ENCODE measurements at regions not wholly inside any gene's neighbourhood (a gene's known extent, or its start where the extent isn't known, plus 50 kb on each side); places are given as distances from the start of the nearest gene placed in this dataset.
"Not testable (repeated sequence)": the region's sequence is repeated elsewhere in the genome, so short reads cannot be mapped to it uniquely, and the experiment has no call there.

DNA sequence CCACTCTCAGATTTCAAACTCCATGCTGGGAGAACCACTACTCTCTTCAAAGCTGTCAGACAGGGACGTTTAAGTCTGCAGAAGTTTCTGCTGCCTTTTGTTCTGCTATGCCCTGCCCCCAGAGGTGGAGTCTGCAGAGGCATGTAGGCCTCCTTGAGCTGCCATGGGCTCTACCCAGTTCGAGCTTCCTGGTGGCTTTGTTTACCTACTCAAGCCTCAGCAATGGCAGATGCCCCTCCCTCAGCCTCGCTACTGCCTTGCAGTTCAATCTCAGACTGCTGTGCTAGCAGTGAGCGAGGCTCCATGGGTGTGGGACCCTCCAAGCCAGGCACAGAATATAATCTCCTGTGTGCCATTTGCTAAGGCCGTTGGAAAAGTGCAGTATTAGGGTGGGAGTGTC, 51.4 kb upstream of the FAM13C start:
- H3K4me3 Mint-ChIP-seq, POLR2A ChIA-PET, DNase-seq, H3K36me3 Mint-ChIP-seq, H3K27me3 Mint-ChIP-seq, H3K27ac Mint-ChIP-seq, H3K4me1 Mint-ChIP-seq, ATAC-seq: not testable (repeated sequence)
- peaks cover 3 to 33% (median 10%) of the 10 kb centered on the region in 9 donors for H3K9me3 Mint-ChIP-seq
